ENCODE measurements at regions not wholly inside any gene's neighbourhood (a gene's known extent, or its start where the extent isn't known, plus 50 kb on each side); places are given as distances from the start of the nearest gene placed in this dataset.

DNA sequence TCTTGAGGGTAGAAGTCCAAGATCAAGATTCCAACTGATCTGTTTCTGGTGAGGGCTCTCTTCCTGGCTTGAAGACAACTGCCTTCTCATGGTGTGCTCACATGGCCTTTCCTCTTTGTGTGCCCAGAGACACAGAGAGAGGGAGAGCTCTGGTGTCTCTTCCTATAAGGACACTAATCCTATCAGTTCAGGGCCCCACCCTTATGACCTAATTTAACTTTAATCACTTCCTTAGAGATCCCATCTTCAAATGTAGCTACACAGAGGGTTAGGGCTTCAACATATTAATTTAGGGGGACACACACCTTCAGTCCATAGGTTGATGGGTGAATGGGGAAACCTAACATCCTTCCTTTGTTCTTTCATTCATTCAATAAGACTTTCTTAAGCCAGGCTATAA, 144.6 kb downstream of the MN1 start:
- intact Hi-C loops (cut with DNase I) = no loop called here
- DNase-seq (no peak), ATAC-seq (ENCODE audit: poor library complexity) (no peak)

DNA sequence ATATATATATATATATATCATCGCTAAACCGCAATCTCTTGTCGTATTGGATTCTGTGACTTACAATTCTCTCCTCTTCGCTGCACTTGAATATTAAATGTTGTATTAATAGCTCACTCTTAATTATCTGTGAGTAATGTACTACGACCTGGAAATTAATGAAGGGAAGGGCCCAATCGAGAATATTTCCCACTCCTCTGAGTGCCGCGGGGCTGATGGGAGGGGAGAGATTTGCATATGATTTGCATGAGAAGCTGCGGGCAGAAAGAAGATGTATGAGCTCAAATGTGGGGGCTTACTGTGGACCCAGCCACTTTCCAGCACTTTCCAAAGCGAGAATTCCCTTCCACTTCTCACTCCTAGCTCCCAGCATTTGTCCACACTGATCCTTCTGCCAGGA, 141.2 kb downstream of the MN1 start:
- no peak for DNase-seq

DNA sequence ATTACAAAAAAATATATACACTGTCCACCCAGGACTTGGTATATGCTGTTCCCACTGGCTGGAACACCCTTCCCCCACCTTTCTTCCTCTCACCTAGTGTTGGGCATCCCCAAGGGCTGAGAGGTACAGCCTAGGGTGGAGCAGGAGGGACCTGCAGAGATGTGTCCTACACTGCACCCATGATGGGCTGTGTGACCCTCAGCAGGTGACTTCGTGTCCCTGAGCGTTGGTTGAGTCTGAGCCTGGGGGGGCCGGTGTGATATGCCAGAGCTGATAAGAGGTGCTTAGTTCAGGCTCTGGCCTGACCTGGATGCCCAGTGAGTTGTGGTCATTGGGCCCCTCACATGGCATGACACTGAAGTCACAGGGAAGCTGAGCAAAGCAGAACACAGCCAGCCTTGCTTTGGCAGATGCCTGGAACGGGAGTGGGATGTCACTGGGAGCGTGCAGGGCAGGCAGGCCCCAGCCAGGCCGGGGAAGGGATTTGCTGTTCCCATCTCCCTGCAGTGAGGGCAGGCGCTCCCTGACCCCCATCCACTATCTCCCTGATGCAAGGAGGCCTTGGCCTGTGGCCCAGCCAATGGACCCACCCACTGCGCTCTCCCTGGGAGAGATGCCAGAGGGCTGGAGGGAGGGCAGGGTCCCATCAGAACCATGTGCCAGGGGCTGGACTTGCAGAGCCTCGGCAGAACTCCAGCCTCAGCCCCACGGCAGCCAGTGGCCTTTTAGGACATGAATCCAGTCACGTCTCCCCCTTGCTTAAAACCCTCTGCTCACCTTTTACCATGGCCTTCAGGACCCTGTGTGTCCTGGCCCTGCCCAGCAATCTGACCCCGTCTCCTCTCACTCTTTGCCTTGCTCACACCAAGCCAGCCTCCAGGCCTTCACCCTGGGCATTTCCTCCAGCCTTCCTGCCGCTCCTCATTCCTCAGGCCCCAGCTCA, 138.9 kb downstream of the MN1 start:
- intact Hi-C loops (cut with DNase I) = no loop called here
- ATAC-seq (ENCODE audit: poor library complexity) = peak; percentile 93

More for the DNA sequence above, 141.2 kb downstream of the MN1 start:
- intact Hi-C loops (cut with DNase I) = no loop called here
- no peak for ATAC-seq (ENCODE audit: poor library complexity)

GRCh38 chr22:27663812-27664211, 137.7 kb downstream of the MN1 start:
- no peak for DNase-seq
- ATAC-seq (ENCODE audit: poor library complexity) = no peak
- intact Hi-C loops (cut with DNase I) = no loop called here

More for the DNA sequence above, 138.9 kb downstream of the MN1 start:
- peak; percentile 90 for DNase-seq

- no peak for ATAC-seq (ENCODE audit: poor library complexity)
- DNase-seq = no peak
- intact Hi-C loops (cut with DNase I) = no loop called here
Observed at GRCh38 chr22:27666272-27666997, 135.1 kb downstream of the MN1 start.

DNA sequence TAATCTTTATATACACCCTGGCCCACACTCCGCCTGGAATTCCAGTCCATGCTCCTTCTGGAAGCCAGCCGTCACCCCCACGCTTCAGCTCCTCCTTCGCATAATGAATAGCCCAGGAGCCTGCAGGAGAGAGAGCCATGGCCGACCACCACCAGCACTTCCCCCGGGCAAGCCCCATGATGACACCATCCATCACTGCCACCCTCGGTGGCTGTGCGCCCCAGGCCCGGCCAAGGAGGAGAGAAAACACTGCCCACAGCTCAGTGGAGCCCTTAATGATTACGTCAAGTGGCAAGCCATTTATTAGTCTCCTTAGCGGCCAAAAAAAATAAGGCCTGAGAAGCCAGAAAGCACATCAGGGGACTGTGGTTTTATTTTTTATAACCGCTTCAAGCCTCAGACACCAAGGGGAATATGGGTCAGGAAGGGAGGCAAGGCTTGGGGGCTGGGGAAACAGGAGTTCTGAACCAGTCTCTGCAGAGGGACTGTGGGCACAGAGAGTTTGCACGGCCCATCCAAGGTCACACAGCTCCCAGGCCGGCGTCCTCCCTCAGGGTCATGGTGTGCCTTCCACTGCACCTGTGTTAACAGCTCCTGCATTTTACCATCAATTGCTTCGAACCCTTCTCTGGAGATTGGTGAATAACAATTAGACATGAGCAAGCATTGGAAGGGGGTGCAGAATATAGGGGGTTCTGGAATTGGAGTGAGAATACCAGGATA, 134.3 kb downstream of the MN1 start:
- intact Hi-C loops (cut with DNase I) = no loop called here

GRCh38 chr22:27668828-27669797, 132.4 kb downstream of the MN1 start:
- peak; percentile 84 for ATAC-seq (ENCODE audit: poor library complexity)
- DNase-seq = peak; percentile 88
- intact Hi-C loops (cut with DNase I) = no loop called here

More for the DNA sequence above, 134.3 kb downstream of the MN1 start:
- DNase-seq = no peak
- no peak for ATAC-seq (ENCODE audit: poor library complexity)

GRCh38 chr22:27669798-27670599, 131.6 kb downstream of the MN1 start:
- DNase-seq (no peak), ATAC-seq (ENCODE audit: poor library complexity) (no peak)
- intact Hi-C loops (cut with DNase I) = no loop called here

GRCh38 chr22:27670701-27671412, 130.7 kb downstream of the MN1 start:
- intact Hi-C loops (cut with DNase I) = no loop called here
- peak; percentile 68 for ATAC-seq (ENCODE audit: poor library complexity)
- DNase-seq = peak; percentile 76

GRCh38 chr22:27671413-27671935, 130.1 kb downstream of the MN1 start:
- ATAC-seq (ENCODE audit: poor library complexity) (no peak), DNase-seq (no peak)
- intact Hi-C loops (cut with DNase I) = no loop called here

- no peak for DNase-seq
- intact Hi-C loops (cut with DNase I) = no loop called here
- ATAC-seq (ENCODE audit: poor library complexity) = no peak
Observed at GRCh38 chr22:27672721-27673418, 128.7 kb downstream of the MN1 start.

DNA sequence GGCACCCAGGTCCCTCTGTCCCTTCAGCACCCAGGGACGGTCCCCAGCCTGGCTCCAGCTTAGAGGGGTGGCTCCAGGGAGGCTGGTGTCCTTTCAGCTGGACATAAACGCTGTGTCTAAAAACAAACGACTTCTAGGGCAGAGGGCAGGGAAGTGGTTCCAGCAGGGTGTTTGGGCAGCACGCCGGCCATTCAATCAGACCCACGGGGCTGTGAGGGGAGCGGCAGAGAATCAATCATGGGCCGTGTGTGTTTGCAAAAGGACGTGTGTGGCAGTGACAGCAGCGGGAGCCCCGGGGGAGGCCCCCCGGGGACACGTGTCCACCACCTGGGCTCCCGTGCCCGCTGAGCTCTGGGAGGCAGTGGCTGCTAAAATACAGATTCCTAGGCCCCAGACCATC, 127.7 kb downstream of the MN1 start:
- intact Hi-C loops (cut with DNase I) = no loop called here
- DNase-seq (no peak), ATAC-seq (ENCODE audit: poor library complexity) (peak; percentile 14)

- no peak for ATAC-seq (ENCODE audit: poor library complexity)
- DNase-seq = no peak
- intact Hi-C loops (cut with DNase I) = no loop called here
Observed at GRCh38 chr22:27674261-27674923, 127.2 kb downstream of the MN1 start.

DNA sequence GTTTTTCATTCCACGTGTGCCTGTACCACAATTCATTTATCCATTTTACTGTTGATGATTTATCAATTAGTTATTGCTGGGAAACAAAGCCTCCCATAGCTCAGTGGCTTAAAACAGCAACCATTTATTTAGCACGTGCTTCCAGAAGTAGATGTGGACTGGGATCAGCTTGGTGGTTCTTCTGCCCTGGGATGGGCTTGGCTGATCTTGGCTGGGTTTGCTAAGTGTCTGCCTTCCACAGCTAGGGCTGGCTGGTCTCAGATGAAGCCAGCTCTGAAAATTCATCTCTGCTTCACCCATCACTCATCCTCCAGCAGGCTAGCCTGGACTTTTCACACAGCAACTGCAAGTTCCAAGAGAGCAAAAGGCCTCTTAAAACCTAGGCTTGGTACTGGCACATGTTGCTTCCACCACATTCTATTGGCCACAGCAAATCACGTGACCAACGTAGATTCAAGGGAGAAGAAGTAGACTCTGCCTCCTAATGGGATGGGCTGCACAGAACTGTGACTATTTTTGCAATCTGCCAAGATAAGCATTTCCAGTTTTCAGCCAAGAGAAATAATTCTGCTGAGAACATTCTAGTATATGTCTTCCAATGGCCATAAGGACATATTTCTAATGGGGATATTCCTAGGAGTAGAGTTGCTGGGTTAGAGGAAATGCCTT, 124.9 kb downstream of the MN1 start:
- DNase-seq (no peak), ATAC-seq (ENCODE audit: poor library complexity) (no peak)
- intact Hi-C loops (cut with DNase I) = no loop called here

DNA sequence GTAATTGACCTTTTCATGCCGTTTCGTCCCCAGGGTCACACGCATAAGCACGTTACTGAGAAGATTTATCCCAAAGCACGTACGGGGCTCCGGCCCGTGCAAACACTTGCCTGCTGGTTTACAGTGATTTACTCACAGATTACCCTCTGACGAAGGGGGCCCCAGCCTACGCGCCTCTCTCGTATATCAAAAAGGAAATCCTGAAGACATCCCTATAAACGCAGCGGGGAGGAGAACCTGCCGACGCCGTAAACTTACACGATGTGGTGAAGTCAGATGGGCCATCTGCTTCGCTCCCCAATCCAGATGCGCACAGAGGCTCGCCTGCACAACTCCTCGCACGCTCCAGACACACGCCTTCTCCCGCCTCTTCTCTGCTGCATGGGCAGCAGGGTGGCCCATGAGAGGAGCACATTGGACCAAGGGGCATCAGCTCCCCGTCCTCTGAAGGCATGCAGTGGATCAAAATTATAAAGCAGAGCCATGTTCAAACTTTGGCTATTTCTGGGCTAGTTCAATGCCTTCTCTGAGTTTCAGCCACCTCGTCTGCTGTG, 123.6 kb downstream of the MN1 start:
- DNase-seq (no peak), ATAC-seq (ENCODE audit: poor library complexity) (no peak)
- intact Hi-C loops (cut with DNase I) = no loop called here

Measured in Right ventricle myocardium superior (tissue), 1 donor.